OCI-LY3 (cell line): ENCODE measurements at regions not wholly inside any gene's neighbourhood (a gene's known extent, or its start where the extent isn't known, plus 50 kb on each side); places are given as distances from the start of the nearest gene placed in this dataset.

Experiments
- EZH2phosphoT487 ChIP-seq: fragments of 200-600 bp; shearing (Covaris generic); IDR thresholded peaks from 2 replicates; pipeline ENCODE4 v1.6.1; 2018; ENCODE audit warnings: antibody characterized with exemption, mixed run types, low read depth
- TF ChIP-seq, protein P1 (sequence below): fragments of 200-600, 300-600 bp; sonication (generic); IDR thresholded peaks from 2 replicates; pipeline ENCODE4 v1.5.1; 2014; ENCODE audit warnings: antibody characterized with exemption, low read length, low read depth

DNA sequence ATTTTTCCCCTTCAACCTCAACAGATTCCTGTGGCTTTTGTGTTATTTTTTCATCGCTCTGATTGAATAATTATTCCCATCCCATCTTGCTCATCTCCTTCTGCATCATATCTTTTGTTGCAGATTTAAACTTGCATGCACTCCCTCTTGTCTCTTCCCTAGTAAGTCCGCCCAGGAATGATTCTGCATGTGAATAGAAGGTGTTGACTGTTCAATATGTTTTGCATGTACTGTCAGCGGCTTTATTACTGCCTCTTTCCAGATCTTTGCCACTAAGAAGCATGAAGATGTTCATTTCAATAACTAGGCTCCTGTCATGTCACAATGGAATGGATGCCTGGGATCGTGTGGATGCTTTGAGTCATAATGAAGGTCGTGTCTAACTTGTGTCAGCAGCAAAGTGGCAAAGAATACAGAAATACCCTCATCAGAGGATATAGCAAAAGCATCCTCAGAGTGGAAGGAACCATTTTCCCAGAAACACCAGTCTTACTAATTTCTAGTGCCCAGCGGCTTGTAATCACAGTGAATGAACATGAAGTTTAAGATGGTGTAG is 62.6 kb upstream of the SEM1 start:
- TF ChIP-seq, protein P1, sequence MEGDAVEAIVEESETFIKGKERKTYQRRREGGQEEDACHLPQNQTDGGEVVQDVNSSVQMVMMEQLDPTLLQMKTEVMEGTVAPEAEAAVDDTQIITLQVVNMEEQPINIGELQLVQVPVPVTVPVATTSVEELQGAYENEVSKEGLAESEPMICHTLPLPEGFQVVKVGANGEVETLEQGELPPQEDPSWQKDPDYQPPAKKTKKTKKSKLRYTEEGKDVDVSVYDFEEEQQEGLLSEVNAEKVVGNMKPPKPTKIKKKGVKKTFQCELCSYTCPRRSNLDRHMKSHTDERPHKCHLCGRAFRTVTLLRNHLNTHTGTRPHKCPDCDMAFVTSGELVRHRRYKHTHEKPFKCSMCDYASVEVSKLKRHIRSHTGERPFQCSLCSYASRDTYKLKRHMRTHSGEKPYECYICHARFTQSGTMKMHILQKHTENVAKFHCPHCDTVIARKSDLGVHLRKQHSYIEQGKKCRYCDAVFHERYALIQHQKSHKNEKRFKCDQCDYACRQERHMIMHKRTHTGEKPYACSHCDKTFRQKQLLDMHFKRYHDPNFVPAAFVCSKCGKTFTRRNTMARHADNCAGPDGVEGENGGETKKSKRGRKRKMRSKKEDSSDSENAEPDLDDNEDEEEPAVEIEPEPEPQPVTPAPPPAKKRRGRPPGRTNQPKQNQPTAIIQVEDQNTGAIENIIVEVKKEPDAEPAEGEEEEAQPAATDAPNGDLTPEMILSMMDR = no peak
- TF ChIP-seq EZH2phosphoT487 = no peak
